Smooth muscle cell (in vitro differentiated cells): ENCODE measurements at regions not wholly inside any gene's neighbourhood (a gene's known extent, or its start where the extent isn't known, plus 50 kb on each side); places are given as distances from the start of the nearest gene placed in this dataset.
A peak's percentile ranks its signal among the peaks of the same experiment; 100 is the strongest.

Source experiments
- DNase-seq: peaks from one replicate; lab custom pipeline; 2025; ENCODE audit not compliant: unreplicated experiment; lab: John Stamatoyannopoulos, UW
- H2AFZ ChIP-seq: fragments of 200-600 bp; sonication (generic); 2 replicates; pipeline ENCODE4 v1.6.0; 2016; ENCODE audit warnings: antibody characterized with exemption, low read depth, mild to moderate bottlenecking
- H3F3A ChIP-seq: fragments of 200-600 bp; sonication (generic); 2 replicates; pipeline ENCODE4 v1.6.0; 2017; ENCODE audit warnings: antibody characterized with exemption, low read depth
- H3K27ac ChIP-seq: fragments of 200-600 bp; sonication (generic); 2 replicates; pipeline ENCODE4 v1.5.1; 2016; ENCODE audit warnings: low read depth, mild to moderate bottlenecking
- H3K27me3 ChIP-seq: fragments of 200-600 bp; sonication (generic); 2 replicates; pipeline ENCODE4 v1.6.1; 2016; ENCODE audit warnings: low read depth, mild to moderate bottlenecking
- H3K36me3 ChIP-seq: fragments of 200-600 bp; sonication (generic); 2 replicates; pipeline ENCODE4 v1.5.1; 2016; ENCODE audit warnings: low read depth
- H3K4me1 ChIP-seq: fragments of 200-600 bp; sonication (generic); 2 replicates; pipeline ENCODE4 v1.5.1; 2016; ENCODE audit warnings: low read depth
- H3K4me2 ChIP-seq: fragments of 200-600 bp; sonication (generic); 2 replicates; pipeline ENCODE4 v1.6.0; 2016; ENCODE audit warnings: mild to moderate bottlenecking
- H3K4me3 ChIP-seq: fragments of 200-600 bp; sonication (generic); 2 replicates; pipeline ENCODE4 v1.5.1; 2016; ENCODE audit warnings: mild to moderate bottlenecking
- H3K79me2 ChIP-seq: fragments of 200-600 bp; sonication (generic); 2 replicates; pipeline ENCODE4 v1.6.0; 2016; ENCODE audit warnings: low read depth, mild to moderate bottlenecking
- H3K9ac ChIP-seq: fragments of 200-600 bp; sonication (generic); 2 replicates; pipeline ENCODE4 v1.6.0; 2016; ENCODE audit warnings: low read depth
- H3K9me3 ChIP-seq: fragments of 200-600 bp; sonication (generic); replicated peaks from 2 replicates; pipeline ENCODE4 v1.5.1; 2016; ENCODE audit warnings: low read depth
- H4K20me1 ChIP-seq: fragments of 200-600 bp; sonication (generic); 2 replicates; pipeline ENCODE4 v1.6.0; 2016; ENCODE audit warnings: low read depth
- WGBS: methylation state at CpG from one replicate; pipeline ENCODE4 v1.1.7; 2016; ENCODE audit warnings: low lambda C conversion rate; 5-methylcytosine and 5-hydroxymethylcytosine counted together
- TF ChIP-seq, protein P1 (sequence below): fragments of 200-600 bp; sonication (generic); IDR thresholded peaks from 2 replicates; pipeline ENCODE4 v1.5.1; 2017; ENCODE audit warnings: borderline replicate concordance, mild to moderate bottlenecking, antibody characterized with exemption; ENCODE audit not compliant: insufficient read depth, poor library complexity, severe bottlenecking

DNA sequence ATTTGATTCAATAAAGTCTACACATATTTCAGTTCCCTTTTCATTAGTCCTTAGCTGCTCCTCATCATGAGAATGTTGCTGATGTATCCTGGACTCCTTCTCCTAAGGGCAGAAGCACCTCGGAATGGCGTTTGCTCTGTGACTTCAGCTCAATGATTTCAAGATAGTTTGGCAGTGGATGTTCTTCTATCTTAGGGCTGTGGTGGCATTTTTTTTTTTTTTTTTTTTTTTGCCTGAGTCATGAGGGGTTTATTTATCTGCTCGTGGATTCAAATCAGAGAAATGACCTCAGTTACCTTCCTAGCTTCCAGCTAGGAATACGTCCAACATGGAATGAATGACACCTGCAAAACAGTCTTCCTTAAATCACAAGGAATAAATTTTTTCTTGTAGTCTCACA, 220.0 kb upstream of the ZBED5 start:
- no peaks in the 10 kb centered on the region for H3K36me3 ChIP-seq
- no peak overlapping the region for H3K4me2 ChIP-seq
- no peak overlapping the region for H3K4me3 ChIP-seq
- H2AFZ ChIP-seq: no peak overlapping the region
- H3K9me3 ChIP-seq: no peaks in the 10 kb centered on the region
- no peaks in the 10 kb centered on the region for H3K79me2 ChIP-seq
- no peak overlapping the region for H3K27ac ChIP-seq
- no peaks in the 10 kb centered on the region for H3F3A ChIP-seq
- H3K9ac ChIP-seq: no peak overlapping the region
- WGBS: 76% methylated on average over 4 of the region's 4 CpGs
- no peaks in the 10 kb centered on the region for H3K4me1 ChIP-seq
- H3K27me3 ChIP-seq: no peaks in the 10 kb centered on the region
- no peaks in the 10 kb centered on the region for H4K20me1 ChIP-seq
- TF ChIP-seq, protein P1, sequence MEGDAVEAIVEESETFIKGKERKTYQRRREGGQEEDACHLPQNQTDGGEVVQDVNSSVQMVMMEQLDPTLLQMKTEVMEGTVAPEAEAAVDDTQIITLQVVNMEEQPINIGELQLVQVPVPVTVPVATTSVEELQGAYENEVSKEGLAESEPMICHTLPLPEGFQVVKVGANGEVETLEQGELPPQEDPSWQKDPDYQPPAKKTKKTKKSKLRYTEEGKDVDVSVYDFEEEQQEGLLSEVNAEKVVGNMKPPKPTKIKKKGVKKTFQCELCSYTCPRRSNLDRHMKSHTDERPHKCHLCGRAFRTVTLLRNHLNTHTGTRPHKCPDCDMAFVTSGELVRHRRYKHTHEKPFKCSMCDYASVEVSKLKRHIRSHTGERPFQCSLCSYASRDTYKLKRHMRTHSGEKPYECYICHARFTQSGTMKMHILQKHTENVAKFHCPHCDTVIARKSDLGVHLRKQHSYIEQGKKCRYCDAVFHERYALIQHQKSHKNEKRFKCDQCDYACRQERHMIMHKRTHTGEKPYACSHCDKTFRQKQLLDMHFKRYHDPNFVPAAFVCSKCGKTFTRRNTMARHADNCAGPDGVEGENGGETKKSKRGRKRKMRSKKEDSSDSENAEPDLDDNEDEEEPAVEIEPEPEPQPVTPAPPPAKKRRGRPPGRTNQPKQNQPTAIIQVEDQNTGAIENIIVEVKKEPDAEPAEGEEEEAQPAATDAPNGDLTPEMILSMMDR: no peak
- no peak for DNase-seq

DNA sequence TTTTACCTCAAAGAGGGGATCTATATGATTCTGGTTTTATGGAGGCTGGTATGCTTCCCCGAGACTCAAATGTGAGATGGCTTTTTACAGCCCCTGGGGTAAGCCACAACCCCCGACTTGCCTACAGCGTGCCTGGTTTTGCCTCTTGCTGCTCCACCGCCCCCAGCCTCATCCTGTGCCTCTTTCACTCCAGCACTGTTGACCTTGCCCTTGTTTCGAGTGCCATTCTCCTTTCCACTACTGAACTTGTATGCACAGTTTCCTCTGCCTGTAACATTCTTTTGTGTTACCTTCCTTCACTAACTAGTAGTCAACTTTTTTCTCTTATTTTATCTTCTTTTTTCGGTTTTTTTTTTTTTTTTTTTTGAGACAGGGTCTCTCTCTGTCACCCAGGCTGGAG, 219.0 kb upstream of the ZBED5 start:
- H3K9ac ChIP-seq: no peak overlapping the region
- H3K79me2 ChIP-seq: no peaks in the 10 kb centered on the region
- WGBS: 69% methylated on average over 6 of the region's 6 CpGs
- H3K4me3 ChIP-seq: no peak overlapping the region
- TF ChIP-seq, protein P1: no peak
- no peak for DNase-seq
- no peaks in the 10 kb centered on the region for H4K20me1 ChIP-seq
- H3K27ac ChIP-seq: no peak overlapping the region
- H3K4me2 ChIP-seq: no peak overlapping the region
- no peaks in the 10 kb centered on the region for H3F3A ChIP-seq
- no peaks in the 10 kb centered on the region for H3K4me1 ChIP-seq
- H3K27me3 ChIP-seq: peaks cover 1% of the 10 kb centered on the region
- no peaks in the 10 kb centered on the region for H3K9me3 ChIP-seq
- no peak overlapping the region for H2AFZ ChIP-seq
- H3K36me3 ChIP-seq: no peaks in the 10 kb centered on the region

DNA sequence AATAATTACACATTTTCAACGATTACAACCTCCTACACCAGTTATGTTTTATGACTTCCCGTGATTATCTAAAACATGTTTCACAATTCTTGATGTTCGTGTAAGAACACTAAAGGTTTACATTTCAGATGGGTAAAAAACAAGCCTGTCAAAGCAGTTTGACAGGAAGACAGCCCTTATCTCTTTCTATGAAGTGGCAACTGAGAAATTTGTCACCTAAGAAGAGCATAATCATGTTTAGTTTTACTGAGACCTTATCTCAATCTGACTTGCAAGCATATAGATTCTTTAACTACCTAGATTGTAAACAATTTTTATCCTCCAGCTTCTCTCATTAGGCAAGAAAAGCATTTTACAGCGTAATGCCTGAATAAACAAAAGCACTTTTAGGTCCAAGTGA, 218.4 kb upstream of the ZBED5 start:
- TF ChIP-seq, protein P1: no peak
- peaks cover 7% of the 10 kb centered on the region for H3K27me3 ChIP-seq
- no peak overlapping the region for H3K27ac ChIP-seq
- 41% methylated on average over 4 of the region's 4 CpGs for WGBS
- no peaks in the 10 kb centered on the region for H3K4me1 ChIP-seq
- DNase-seq: no peak
- no peak overlapping the region for H2AFZ ChIP-seq
- H3K4me3 ChIP-seq: no peak overlapping the region
- no peaks in the 10 kb centered on the region for H3K36me3 ChIP-seq
- peak overlapping the region; percentile 29 for H3K4me2 ChIP-seq
- no peaks in the 10 kb centered on the region for H3K9me3 ChIP-seq
- H3F3A ChIP-seq: no peaks in the 10 kb centered on the region
- no peaks in the 10 kb centered on the region for H4K20me1 ChIP-seq
- no peaks in the 10 kb centered on the region for H3K79me2 ChIP-seq
- H3K9ac ChIP-seq: no peak overlapping the region

DNA sequence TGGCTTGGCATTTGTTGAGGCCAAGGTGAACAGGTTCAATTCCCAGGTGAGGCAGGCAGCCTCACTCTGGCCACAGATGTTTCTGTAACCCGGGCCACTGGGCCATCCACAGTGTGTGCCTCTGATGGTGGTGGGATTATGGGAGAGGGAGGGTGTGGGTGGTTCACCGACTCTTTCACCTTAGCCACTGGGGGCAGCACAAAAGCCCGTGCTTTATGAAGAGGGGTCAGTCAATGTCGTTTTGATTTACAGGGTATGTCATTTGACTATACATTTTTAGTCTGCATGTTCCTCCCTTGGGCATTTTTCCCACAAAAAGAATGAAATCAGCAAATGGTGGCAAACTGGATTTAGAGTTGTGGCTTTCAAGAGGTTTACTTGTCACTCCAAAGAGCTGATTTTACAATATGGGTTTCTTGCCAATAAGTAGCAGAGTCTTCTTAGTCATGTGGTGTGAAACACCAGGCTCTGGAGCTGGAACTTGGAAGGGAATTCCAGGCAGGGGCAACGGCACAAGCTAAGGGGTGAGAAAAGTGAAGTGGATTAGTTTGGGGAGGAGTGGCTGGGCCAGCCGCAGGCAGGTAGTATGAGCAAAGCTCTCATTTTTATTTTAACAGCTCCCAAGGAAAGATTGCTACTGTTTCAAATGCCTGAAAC, 217.8 kb upstream of the ZBED5 start:
- TF ChIP-seq, protein P1: no peak
- peaks cover 9% of the 10 kb centered on the region for H3K27me3 ChIP-seq
- H3K79me2 ChIP-seq: no peaks in the 10 kb centered on the region
- H3K4me2 ChIP-seq: no peak overlapping the region
- no peak overlapping the region for H3K4me3 ChIP-seq
- 51% methylated on average over 6 of the region's 6 CpGs for WGBS
- H3F3A ChIP-seq: no peaks in the 10 kb centered on the region
- H3K9me3 ChIP-seq: no peaks in the 10 kb centered on the region
- no peak overlapping the region for H2AFZ ChIP-seq
- no peak overlapping the region for H3K9ac ChIP-seq
- H3K4me1 ChIP-seq: no peaks in the 10 kb centered on the region
- no peaks in the 10 kb centered on the region for H4K20me1 ChIP-seq
- H3K27ac ChIP-seq: no peak overlapping the region
- no peaks in the 10 kb centered on the region for H3K36me3 ChIP-seq
- no peak for DNase-seq
